Cerebellar nuclear complex (tissue), 1 donor: ENCODE measurements at regions not wholly inside any gene's neighbourhood (a gene's known extent, or its start where the extent isn't known, plus 50 kb on each side); places are given as distances from the start of the nearest gene placed in this dataset.
A peak's percentile ranks its signal among the peaks of the same experiment; 100 is the strongest.
"Not testable (repeated sequence)": the region's sequence is repeated elsewhere in the genome, so short reads cannot be mapped to it uniquely, and the experiment has no call there.

Experiments used
- DNase-seq, 2 experiments: peaks; one replicate each; lab custom pipeline; 2025; lab: John Stamatoyannopoulos, UW

DNA sequence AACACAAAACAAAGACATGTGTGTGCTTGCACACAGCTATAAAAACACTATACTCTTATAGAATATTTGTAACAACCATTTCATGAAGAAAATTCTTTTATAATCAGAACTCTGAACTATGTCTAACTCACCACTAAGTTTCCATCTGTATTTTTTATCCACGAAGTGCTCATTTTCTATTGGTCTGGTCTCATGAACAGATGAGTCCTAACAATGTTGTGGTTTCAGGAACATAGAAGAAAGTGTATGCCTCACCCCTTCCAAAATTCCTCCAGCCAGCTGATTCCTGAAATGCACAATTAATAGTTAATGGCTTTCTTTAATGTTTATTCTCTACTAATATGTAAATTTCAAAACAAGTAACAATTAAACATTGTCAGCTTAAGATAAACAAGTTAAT lies 325.3 kb upstream of the GRAMD2B start:
- DNase-seq = no peak

DNA sequence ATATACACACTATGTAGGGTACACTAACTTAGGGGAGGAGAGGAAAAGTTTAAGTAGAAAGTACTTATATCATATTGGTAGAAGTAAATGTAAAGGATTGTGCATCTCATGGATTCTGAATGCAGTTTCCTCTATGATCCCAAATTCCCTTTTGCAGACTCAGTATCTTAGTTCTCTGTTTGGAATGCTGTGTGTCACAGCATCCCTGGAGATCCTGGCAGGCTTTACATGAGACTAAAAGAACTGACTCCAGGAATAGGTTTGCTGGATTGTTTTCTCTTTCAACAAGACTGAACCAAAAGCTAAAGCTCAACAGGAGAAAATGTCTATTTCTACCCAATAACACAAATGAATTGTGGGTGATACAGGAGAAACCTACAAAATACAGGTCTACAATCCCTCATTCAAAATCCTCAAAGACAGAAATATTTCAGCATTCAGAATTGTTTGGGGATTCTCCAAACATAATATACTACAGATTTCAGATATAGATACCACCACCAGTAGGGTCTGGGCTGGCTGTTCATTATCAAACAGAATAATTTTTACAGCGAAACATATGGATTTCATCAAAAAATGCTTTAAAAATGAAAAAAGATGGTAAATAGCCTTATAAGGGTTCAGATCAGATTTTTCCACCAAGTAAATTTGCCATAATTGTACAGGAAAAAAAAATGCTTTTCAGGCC lies 324.7 kb upstream of the GRAMD2B start:
- DNase-seq = no peak

DNA sequence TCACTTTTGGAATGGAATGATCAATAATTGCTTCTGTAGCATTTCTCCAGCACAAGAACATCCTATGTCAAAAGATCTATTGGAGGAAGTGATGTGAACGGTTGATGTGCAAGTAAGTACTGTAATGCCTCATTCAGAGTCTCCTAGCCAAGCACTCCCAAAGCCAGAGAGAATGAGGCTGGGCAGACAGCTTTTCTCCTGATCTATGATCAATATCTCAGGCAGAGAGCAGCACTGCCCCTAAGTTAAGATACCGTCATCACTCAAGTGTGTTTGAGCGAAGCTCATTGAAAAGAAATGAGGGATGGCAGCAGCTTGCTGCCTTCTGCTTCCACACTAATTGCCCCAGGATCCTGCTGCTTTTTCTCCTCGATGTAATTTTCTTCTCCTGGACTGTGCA lies 324.1 kb upstream of the GRAMD2B start:
- DNase-seq = no peak

DNA sequence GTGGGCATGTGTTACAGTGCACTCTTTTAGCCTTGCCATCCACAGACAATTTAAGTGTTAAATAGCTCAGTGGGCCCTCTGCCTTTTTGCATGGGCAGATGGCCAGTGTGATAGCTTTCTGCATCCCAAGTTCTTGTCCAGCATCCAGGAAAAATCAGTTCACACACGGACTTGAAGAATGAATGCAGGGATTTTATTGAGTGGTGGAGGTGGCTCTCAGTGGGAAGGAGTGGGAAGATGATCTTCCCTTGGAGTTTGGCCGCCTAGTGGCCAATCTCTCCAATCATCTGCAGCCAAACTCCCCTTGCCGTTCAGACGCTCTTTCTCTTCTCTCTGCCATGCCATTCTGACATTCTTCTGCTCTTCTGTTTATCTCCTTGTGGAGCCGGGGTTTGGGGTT lies 322.4 kb upstream of the GRAMD2B start:
- peak; percentile 29 to 67 for DNase-seq

DNA sequence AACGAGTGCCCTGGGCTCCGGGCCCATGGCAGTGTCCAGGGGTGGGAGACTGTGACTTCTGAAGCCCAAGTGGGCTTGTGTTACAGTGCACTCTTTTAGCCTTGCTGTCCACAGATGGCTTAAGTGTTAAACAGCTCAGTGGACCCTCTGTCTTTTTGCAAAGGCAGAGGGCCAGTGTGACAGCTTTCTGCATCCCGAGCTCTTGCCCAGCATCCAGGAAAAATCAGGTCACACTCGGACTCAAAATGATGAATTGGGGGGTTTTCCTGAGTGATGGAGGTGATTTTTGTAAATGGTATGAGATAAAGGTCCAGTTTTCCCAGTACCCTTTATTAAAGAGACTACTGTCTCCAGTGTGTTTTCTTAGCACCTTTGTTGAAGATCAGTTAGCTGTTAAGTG lies 321.3 kb upstream of the GRAMD2B start:
- DNase-seq = peak in 1 of 2 experiments; percentile 7

DNA sequence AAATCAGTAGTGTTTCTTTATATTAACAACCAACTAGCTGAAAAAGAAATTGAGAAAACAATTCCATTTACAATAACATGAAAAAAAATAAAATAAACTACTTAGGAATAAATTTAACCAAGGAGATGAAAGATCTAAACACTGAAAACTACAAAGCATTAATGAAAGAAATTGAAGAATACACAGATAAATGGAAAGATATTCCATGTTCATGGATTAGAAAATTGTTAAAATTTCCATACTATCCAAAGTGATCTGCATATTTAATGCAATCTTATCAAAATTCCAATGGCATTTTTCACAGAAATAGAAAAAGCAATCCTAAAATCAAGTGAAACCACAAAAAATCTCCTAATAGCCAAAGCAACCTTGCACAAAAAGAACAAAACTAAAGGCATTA lies 320.2 kb upstream of the GRAMD2B start:
- DNase-seq = no peak

DNA sequence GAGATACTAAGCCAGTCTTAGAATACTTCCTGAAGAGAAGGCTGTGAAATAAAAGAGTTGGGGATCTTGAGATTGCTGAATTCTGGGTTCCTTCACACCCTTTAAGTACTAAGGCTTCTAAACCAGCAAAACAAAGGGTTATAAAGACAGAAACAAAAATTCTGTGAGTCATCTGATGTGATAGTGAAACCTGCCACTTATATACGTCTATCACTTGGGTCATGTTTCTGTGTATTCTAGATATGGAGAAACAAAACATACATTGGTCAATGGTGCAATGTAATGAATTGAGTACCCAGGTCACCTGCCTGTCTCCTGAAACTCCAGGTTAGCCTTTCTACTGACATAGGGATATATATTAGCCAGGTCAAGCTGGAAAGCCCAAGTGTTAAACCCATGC lies 319.3 kb upstream of the GRAMD2B start:
- DNase-seq = no peak

DNA sequence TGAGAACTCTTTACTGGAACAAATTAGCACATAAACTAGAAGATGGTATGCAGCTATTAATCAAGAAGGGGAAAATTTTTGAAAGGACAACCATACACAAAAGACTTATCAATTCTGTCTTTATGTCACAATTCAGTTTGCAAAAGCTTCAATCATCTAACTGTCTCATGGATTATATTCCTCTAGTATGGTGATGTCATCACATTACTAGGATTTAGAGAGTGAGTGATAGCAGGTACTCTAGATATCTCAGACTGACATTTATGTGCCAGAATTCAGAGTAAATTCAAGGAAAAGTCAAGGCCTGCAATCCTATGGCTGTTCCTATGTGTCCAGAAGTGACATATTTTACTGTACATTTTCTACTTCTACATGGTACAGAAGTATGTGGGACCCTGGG lies 318.9 kb upstream of the GRAMD2B start:
- no peak for DNase-seq

DNA sequence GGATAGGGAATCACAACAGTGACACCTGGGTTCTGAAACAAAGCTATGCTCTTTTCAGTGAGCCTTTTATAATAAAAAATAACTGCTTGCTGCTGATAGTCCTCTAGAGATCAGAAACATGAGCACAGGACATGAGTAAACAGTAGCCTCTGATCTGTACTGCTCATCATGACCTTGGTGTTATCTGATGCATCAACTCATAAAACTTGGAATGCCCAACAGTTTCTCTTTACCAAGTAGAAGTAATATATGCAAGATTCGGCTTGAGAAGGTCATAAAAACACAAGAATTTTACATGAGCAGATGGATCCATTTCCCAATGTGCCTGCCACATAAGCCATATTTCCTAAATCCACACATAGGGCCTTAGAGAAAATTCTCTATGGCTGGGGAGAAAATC lies 318.3 kb upstream of the GRAMD2B start:
- DNase-seq = no peak

DNA sequence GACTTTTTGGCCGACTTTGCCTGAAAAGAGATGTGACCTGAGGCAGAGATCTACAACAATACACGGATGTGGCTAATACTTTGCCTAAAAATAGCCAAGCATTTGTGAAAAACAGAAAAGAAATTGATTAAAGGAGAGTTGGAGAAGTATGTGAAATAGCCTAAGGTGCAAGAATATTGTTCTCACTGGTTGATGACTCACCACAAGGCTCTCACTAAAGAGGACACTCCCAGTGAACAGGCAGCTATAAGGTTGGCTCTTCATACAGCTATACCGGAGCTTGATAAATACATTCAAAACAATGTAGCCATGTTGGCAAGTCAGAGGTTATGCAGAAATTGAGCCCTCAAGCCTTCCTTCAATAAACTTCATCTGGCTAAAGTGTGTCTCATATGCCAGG lies 317.2 kb upstream of the GRAMD2B start:
- no peak for DNase-seq

DNA sequence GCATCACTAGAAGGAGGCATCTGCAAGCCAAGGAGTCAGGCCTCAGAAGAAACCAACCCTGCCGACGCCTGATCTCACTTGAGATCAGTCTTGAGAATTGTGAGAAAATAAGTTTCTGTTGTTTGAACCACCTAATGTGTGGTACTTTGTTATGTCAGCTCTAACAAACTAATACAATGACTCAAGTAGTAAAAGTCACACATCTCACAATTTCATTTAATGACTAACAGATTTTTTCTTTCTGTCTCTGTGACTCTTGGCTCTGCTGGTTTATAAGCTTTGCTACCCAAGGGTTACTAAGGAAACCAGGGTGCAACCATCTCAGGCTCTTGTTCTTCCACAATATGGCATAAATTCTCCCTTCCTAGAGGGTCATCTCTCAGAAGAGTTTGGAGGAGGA lies 315.8 kb upstream of the GRAMD2B start:
- no peak for DNase-seq

DNA sequence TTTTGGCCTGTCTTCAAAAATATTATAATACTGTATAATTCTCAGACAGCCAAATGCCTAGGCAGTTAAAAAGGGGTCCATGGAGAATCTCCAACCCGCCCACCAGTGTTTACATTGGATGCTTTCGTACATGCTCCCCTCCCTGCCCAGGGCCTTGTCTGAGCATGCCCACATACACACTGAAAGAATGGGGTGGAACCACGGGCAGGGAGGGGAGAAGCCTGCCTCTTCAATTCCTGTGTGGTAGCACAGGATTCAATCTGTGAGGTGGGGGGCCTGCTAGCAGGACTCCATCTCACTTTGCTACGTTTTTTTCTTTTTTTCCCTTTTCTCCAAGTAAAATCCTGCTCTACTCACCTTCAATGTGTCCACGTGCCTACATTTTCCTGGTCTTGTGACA lies 314.7 kb upstream of the GRAMD2B start:
- no peak for DNase-seq

DNA sequence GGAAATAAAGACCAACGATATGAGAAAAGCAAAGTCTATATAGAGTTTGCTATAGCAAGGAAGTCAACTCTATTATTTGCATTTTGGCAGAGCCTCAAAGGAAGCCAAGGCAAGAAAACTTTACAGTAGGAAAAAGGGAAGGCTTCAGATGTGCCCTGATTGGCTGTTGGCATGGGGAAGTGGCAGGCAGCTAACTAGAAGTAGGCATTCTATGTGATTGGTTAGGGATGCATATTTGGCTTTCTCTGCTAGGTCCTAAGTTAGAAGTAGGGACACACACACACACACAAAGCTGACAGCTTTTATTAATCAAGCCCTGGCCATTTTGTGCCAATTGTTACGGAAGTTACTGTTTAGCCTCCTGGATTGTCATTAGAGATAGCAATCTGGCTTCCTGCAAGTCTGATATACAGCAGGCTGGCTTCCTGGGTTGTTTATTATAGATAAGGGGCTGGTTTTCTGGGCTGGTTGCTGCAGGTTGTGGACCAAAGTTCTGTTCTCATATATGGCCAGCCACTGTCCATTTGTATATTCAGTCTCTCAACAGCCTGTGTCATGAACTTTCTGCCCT lies 308.1 kb upstream of the GRAMD2B start:
- no peak for DNase-seq

DNA sequence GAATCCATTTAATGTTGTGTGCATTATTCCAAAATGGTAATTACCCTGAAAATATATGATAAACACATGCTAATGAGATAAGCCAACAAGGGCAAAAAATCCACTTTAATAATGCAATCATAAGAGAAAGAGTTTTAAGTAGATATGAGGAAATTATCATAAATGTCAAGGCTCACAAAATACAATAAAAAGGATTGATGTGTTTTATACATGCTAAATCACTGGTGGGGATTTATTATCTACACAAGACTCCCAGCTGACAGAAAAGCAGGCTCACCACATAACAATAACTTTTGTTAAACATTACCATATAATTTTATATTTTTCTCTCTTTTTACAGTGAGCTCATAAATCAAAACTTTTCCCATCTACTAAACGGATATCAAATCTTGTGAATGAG lies 306.2 kb upstream of the GRAMD2B start:
- DNase-seq = no peak

DNA sequence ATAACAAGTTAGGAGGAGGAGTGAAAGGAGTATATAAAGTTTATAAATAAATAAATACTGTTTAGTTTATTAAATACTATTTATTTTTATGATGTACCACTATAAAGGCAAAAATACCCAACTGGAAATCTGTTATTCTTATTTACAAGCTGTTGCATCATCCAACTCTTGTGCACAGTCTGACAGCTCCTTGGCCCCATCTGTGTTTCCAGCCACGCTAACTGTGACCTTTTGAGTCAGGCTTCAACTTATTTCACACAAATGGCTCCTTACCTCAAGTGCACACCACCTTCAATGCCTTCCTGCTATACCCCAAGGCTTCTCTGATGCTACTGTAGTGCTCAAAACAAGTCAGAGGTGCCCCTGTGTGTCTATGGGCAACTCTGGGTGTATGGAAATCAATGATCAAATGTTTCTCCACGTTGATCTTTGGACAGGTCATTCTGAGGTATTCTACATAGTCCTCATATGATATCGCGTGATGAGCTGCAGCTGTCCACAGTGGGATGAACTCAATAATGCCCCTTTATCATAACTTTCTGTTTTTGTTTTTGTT lies 303.2 kb upstream of the GRAMD2B start:
- no peak for DNase-seq

DNA sequence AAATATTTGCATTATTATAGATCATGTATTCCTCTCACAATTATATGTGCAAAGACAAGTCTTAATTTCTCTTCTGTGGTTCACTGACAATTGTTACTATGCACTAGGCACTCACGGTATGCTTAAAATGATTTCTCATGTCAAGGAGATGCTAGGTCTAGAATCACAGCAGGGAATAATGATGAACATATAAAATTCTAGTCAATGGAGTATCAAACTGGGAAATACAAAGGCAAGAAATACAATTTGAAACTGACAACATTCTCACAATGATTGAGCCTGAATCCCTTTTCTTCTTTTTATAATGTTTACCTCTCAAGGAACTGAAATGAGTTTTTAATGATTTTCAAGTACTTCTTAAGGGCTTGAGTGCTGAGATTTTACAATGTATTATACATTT lies 302.3 kb upstream of the GRAMD2B start:
- DNase-seq = no peak

DNA sequence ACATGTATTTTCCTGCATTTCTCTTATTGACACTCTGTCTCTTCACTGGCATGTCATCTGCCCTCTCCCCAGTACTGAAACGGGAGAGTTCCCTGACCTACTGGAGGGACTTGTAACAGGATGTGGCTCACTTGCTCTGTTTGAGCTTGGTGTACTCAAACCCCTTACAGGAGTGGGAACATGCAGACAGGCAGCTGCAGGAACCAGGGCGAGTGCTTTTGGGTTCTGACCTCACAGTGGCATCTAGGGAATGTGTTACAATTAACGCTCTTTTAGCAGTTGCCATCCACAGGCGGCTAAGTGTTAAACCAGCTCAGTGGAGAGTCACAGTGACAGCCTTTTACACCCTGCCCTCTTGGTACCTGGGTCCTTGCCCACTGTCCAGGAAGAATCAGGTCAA lies 300.3 kb upstream of the GRAMD2B start:
- no peak for DNase-seq

DNA sequence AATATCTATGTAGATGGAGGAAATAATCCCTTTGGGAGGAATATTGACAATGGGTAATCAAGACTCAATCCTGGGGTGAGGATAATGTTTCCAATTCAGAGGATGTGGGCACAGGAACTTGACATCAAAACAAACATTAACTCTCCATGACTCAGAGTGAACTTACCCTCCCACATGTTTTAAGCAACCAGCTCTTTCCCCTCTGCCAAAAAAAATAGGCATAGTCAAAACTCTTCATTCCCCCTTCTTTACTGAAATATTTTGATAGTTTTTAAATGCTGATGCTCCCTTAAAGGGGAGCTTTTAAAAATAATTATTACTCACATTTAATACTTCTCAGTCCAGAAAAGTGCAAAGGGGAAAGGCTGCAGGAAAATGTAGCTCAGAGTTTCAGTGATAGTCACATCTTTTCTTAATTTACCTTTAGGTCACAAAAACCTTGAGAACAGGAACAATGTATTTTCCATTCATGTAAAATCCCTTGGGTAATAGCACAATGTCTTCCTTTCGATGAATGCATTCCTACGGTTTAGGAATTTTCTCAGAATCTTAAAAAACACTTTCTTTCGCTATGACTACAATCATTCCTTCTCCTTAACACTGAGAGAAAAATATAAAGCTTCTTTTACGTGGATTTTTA lies 298.4 kb upstream of the GRAMD2B start:
- DNase-seq = no peak

DNA sequence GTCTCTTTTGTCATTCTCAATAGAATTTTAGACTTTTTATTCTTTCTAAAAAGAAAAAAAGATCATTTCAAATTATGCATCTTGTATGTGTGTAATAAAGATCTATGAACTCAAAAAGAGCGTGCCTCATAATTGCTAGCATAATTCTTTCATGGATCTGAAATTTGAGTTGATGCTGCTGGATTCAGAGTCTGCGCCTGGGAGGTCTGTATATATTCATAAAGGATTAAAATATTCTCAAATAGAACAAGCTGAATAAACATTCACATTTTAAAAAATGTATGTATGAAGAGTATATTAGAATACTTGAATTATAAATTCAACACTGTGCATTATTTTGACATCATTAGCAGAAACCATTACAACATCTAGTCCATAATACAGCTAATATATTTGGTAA lies 297.8 kb upstream of the GRAMD2B start:
- no peak for DNase-seq

DNA sequence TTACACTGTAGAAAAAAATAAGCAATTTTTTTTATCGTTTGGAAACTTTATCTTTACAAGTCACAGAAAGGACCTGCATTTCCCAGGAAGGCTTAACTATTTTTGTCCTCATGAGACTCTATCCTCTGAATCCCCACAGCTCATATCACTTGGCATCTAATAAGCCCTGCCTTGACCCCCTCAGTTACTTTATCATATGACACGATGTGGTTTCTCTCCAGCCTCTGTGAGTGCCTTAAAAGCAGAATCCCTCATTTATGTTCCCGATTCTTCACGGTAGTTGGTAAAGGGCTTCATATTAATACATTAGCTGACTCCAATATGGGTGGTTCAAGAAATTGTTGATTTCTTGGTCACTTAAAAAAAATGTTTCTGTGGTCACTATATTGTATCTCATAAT lies 296.6 kb upstream of the GRAMD2B start:
- DNase-seq = no peak

DNA sequence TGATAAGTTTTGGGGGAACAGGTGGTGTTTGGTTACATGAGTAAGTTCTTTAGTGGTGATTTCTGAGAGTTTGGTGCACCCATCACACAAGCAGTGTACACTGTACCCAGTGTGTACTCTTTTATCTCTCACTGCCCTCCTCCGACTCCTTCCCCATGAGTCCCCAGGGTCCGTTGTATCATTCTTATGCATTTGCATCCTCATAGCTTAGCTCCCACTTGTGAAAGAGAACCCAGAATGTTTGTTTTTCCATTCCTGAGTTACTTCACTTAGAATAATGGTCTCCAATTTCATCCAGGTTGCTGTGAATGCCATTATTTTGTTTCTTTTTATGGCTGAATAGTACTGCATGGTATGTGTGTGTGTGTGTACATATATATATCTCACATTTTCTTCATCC lies 295.8 kb upstream of the GRAMD2B start:
- DNase-seq = not testable (repeated sequence)

DNA sequence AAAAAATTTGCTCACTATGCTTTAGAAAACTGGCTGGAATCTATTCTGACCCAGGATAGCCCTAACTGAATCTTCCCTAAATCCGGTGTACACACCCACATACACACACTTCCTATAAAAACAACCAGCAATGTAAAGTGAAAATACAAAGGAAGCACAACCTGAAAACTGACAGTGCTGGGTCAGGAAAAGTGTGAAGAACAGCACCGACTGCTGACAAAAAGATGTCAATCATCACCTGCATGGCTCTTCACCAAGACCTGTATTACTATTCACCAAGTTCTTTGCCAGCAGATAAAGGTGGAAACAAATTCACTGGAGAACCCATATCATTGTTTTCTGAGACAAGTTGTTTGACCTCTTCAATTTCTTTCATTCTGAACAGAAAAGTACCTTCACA lies 293.8 kb upstream of the GRAMD2B start:
- DNase-seq = no peak

DNA sequence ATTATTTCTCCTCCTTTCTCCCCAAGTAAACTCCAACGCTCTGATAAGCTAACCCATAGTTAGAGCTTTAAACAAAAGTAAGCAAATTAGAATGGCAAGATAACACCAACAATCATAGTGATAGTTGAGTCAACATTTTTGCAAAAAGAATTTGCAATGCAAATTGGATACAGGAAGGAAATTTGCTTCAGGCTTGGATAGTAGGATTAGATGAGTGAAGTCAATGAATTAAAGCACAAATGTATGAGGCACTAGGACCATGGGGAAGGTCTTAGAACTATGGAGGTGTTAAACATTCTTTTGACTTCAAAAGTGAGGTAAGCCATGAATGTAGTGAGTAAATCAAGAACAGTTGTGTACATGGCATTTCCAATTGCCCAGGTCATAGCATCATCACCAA lies 289.8 kb upstream of the GRAMD2B start:
- no peak for DNase-seq

DNA sequence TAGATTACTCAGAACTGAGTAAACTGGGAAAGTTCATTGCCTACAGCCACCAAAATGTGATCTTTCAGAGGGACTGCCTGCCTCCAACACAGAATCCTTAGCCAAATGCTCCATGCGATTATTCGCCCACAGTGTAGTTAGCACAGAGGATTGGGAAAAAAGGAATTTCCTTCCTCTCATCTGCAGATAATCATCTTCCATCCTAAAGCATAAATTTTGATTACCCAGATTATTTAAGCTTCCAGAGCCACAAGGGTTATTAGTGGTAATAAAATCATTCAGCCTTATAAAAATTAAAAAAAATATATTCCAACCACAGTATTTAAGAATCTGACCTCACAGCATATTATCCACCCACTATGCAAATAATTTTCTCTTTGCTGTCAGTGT lies 285.3 kb upstream of the GRAMD2B start:
- no peak for DNase-seq
